Colonic mucosa (tissue), 4 donors: ENCODE measurements at regions not wholly inside any gene's neighbourhood (a gene's known extent, or its start where the extent isn't known, plus 50 kb on each side); places are given as distances from the start of the nearest gene placed in this dataset.
"Not testable (repeated sequence)": the region's sequence is repeated elsewhere in the genome, so short reads cannot be mapped to it uniquely, and the experiment has no call there.

Source experiments
- DNase-seq: peaks from one replicate; pipeline ENCODE4 v3.0.0-alpha.2; 2020
- H3K27ac ChIP-seq: fragments of 200-600 bp; one replicate; pipeline ENCODE4 v1.8.0; 2021
- H3K27me3 ChIP-seq: fragments of 200-600 bp; one replicate; pipeline ENCODE4 v1.8.0; 2021
- H3K36me3 ChIP-seq: fragments of 200-600 bp; one replicate; pipeline ENCODE4 v1.8.0; 2021
- H3K4me1 ChIP-seq: fragments of 200-600 bp; one replicate; pipeline ENCODE4 v1.8.0; 2021; ENCODE audit warnings: mild to moderate bottlenecking
- H3K4me3 ChIP-seq: fragments of 200-600 bp; one replicate; pipeline ENCODE4 v1.8.0; 2021
- H3K9ac ChIP-seq, 2 donors: one replicate each; pipeline ENCODE4 v1.7.0; 2013; ENCODE audit warnings: control low read depth in 2 of 2, low read depth in 2 of 2, low read length in 2 of 2
- H3K9me3 ChIP-seq: fragments of 200-600 bp; one replicate; pipeline ENCODE4 v1.8.0; 2021
- CTCF ChIP-seq: fragments of 200-600 bp; IDR thresholded peaks from one replicate; pipeline ENCODE4 v1.8.0; 2022; ENCODE audit warnings: antibody characterized with exemption, mild to moderate bottlenecking
- intact Hi-C: fragments of 100-400 bp; cut with DNase I; formaldehyde crosslinking; loops from one replicate; pipeline ENCODE4 v1.14.1; 2022
- donor health status: healthy.
- donor health status: DM: no; HTN: no; CAD: no.
- donor health status: DM: no; HTN: no; CAD: no.

GRCh38 chr6:25157183-25157582, 122.0 kb upstream of the CARMIL1 start:
- DNase-seq = no peak
- Histone ChIP-seq H3K4me1 (no peaks in the 10 kb centered on the region), H3K27ac (no peak overlapping the region), H3K9ac (no peak overlapping the region), H3K9me3 (no peaks in the 10 kb centered on the region), H3K27me3 (no peaks in the 10 kb centered on the region), H3K36me3 (no peaks in the 10 kb centered on the region), H3K4me3 (no peak overlapping the region)
- no peak for TF ChIP-seq CTCF
- intact Hi-C loops = no loop called here

DNA sequence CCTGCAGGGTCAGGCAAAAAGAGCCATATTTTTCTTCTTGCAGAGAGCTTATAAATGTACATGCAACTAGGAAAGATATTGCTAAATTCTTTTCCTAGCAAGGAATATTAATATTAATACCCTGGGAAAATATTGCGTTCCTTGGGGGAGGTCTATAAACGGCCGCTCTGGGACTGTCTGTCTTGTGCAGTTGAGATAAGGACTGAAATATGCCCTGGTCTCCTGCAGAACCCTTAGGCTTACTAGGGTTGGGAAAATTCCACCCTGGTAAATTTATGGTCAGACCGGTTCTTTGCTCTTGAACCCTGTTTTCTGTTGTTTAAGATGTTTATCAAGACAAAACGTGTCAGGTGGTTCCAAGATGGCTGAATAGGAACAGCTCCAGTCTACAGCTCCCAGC, 121.3 kb upstream of the CARMIL1 start:
- Histone ChIP-seq H3K27me3 (no peaks in the 10 kb centered on the region), H3K4me1 (no peaks in the 10 kb centered on the region), H3K9ac (no peak overlapping the region), H3K36me3 (no peaks in the 10 kb centered on the region), H3K4me3 (no peak overlapping the region), H3K27ac (no peak overlapping the region), H3K9me3 (no peaks in the 10 kb centered on the region)
- intact Hi-C loops = no loop called here
- TF ChIP-seq CTCF = no peak
- no peak for DNase-seq

DNA sequence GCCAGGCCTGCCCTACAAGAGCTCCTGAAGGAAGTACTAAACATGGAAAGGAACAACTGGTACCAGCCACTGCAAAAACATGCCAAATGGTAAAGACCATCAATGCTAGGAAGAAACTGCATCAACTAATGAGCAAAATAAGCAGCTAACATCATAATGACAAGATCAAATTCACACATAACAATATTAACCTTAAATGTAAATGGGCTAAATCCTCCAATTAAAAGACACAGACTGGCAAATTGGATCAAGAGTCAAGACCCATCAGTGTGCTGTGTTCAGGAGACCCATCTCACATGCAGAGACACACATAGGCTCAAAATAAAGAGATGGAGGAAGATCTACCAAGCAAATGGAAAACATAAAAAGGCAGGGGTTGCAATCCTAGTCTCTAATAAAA, 119.0 kb upstream of the CARMIL1 start:
- DNase-seq, H3K27ac ChIP-seq, H3K4me1 ChIP-seq, H3K4me3 ChIP-seq, H3K36me3 ChIP-seq, intact Hi-C loops, H3K9me3 ChIP-seq, H3K9ac ChIP-seq, H3K27me3 ChIP-seq: not testable (repeated sequence)

DNA sequence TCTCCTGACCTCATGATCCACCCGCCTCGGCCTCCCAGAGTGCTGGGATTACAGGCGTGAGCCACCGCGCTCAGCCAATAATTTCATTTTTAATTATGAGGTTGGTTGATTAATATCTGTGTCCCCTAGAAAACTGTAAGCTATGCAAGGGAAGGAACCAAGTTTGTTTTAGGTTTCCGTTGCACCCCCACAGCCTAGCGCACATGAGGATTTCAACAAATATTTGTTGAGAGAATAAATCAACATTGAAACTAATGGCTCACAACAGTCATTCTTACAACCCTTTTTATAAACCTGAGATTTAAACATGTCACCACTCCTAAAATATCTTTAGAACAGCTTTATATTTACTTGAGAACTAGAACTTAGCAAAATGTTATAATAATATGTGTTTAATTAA, 114.0 kb upstream of the CARMIL1 start:
- Histone ChIP-seq H3K4me1 (no peaks in the 10 kb centered on the region), H3K27me3 (no peaks in the 10 kb centered on the region), H3K27ac (no peak overlapping the region), H3K9me3 (no peaks in the 10 kb centered on the region), H3K4me3 (no peak overlapping the region), H3K9ac (no peak overlapping the region), H3K36me3 (no peaks in the 10 kb centered on the region)
- TF ChIP-seq CTCF = no peak
- DNase-seq = no peak
- intact Hi-C loops = no loop called here

- peak overlapping the region in 1 of 2 donors; percentile 68 for H3K9ac ChIP-seq
Observed at GRCh38 chr6:25165800-25166199, 113.4 kb upstream of the CARMIL1 start.

More at GRCh38 chr6:25165800-25166199, 113.4 kb upstream of the CARMIL1 start:
- no peaks in the 10 kb centered on the region for H3K9me3 ChIP-seq
- no peaks in the 10 kb centered on the region for H3K27me3 ChIP-seq
- intact Hi-C loops = no loop called here
- no peak for TF ChIP-seq CTCF
- H3K36me3 ChIP-seq = no peaks in the 10 kb centered on the region
- H3K4me1 ChIP-seq = no peaks in the 10 kb centered on the region
- no peak overlapping the region for H3K4me3 ChIP-seq
- DNase-seq = no peak
- H3K27ac ChIP-seq = no peak overlapping the region
